ENCODE measurements at regions not wholly inside any gene's neighbourhood (a gene's known extent, or its start where the extent isn't known, plus 50 kb on each side); places are given as distances from the start of the nearest gene placed in this dataset.

GRCh38 chr2:18398833-18399232 is 161.6 kb downstream of the RDH14 start:
- no peak for TF ChIP-seq SP1 (IDR thresholded peaks at IDR 0.05)
- no peak for TF ChIP-seq FOXA1 (IDR thresholded peaks at IDR 0.05)
